ENCODE measurements at regions not wholly inside any gene's neighbourhood (a gene's known extent, or its start where the extent isn't known, plus 50 kb on each side); places are given as distances from the start of the nearest gene placed in this dataset.

DNA sequence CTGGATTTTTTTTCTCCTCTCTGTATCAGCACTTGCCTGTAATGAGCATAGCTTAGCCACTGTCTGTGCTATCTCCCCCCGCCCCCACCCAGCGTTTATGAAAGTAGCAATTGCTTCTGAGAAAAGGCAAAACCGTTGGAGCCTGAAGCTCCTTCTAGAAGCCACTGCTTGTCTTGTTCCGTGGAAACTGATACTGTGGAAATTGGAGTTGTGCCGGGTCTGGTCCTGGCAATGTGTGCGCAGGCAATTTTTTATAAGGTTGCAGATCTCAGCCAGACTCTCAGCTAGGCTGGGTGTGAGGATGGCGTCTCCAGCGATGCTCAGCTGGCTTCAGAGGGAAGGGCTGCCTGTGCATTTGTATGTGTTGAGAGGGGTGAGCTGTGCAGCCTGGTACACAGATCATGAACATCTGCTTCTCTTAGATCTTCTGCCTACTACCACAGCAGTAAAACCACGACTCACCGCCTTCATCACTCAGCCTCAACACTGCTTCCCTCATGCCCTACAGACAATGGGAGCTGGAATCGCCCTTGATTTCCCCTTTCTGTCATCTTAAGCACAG is 72.4 kb upstream of the GTSF1L start:
- no peak for DNase-seq

- no peak for DNase-seq
These were observed 71.7 kb upstream of the GTSF1L start for GRCh38 chr20:43798291-43799149.

DNA sequence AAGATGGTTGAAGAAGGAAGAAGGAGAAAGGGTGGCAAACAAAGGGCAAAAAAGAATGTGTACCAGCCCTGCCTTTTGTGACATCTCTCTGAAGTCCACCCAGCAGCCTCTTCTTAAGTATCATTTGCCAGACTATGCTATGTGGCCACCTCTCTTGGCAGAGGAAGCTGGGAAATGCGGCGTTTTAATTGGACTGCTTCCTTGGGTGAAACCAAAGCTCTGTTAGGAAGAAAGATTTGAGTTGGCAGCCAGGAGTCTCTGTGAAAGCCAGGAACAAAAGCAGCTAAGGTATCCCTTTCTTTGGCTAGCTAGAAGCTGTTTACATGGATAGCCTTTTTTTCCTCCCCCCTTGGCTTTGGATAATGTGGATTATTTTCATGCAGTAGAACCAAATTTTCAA is 67.5 kb upstream of the GTSF1L start:
- DNase-seq = no peak

DNA sequence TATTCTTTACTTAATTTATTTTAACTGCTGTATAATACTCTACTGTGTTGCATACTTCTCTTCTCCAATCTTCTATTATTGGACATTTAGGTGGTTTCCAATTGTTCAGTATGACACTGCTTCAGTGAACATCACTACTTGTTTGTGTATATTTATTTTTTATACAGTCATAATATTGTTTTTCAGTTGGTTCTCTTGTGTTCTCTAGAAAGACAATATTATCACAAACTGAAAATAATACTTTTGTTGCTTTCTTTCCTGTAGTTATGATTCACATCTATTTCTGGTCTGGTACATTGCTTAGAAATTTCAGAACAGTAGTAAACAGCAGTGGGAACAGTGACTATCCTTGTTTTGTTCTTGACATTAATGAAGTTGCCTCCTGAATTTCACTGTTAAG is 62.8 kb upstream of the GTSF1L start:
- no peak for DNase-seq

DNA sequence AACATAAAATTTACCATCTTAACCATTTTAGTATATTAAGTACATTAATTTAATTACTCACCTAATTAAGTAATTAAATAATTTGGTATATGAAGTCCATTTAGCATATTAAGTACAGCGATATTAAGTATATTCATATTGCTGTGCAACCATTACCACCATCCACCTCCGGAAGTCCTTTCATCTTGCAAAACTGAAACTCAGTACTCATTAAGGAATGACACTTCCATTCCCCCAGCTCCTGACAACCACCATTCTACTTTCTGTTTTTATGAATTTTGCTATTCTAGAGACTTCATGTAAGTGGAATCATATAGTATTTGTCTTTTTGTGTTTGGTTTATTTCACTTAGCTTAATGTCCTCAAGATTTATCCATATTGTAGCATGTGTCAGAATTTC is 61.1 kb upstream of the GTSF1L start:
- DNase-seq = no peak

- DNase-seq = no peak
These were observed 60.1 kb upstream of the GTSF1L start for GRCh38 chr20:43786885-43787284.

DNA sequence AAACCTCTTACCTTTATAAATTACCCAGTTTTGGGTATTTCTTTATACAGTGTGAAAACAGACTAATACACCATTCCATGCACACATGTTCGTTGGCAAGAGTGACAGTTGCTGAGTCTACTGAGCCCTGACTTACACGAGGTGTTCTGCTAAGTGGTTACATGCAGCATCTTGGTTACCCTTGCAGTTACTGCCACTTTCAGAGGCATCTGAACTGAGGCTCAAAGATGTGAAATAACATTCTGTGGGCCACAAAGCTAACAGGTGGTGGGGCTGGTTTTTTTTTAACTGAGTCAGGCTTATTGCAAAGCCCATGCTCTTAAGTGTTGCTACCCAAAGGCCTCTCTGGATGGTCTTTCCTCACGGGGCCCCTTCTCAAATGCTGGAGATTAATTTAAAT is 54.4 kb upstream of the GTSF1L start:
- no peak for DNase-seq

- DNase-seq = no peak
These were observed 51.6 kb upstream of the GTSF1L start for GRCh38 chr20:43778375-43778774.

- no peak for DNase-seq
These were observed 49.9 kb upstream of the GTSF1L start for GRCh38 chr20:43776691-43777090.
